WTC11 (cell line): ENCODE measurements at regions not wholly inside any gene's neighbourhood (a gene's known extent, or its start where the extent isn't known, plus 50 kb on each side); places are given as distances from the start of the nearest gene placed in this dataset.
"Not testable (repeated sequence)": the region's sequence is repeated elsewhere in the genome, so short reads cannot be mapped to it uniquely, and the experiment has no call there.

Source experiments
- CTCF ChIP-seq: fragments of 200-600 bp; IDR thresholded peaks from 2 replicates; pipeline ENCODE4 v1.8.0; 2022; ENCODE audit warnings: antibody characterized with exemption
- FOXJ3 ChIP-seq: sonication (generic); formaldehyde crosslinking; IDR thresholded peaks from 2 replicates; pipeline ENCODE4 v1.9.0; 2021; ENCODE audit warnings: missing genetic modification reagents, mild to moderate bottlenecking, borderline replicate concordance
- KAT7 ChIP-seq: sonication (generic); formaldehyde crosslinking; IDR thresholded peaks from 2 replicates; pipeline ENCODE4 v1.8.1; 2023; ENCODE audit warnings: missing genetic modification reagents, mild to moderate bottlenecking, borderline replicate concordance
- NFE2L1 ChIP-seq: sonication (generic); formaldehyde crosslinking; IDR thresholded peaks from 2 replicates; pipeline ENCODE4 v1.8.1; 2023; ENCODE audit warnings: missing genetic modification reagents
- NFYB ChIP-seq: sonication (generic); formaldehyde crosslinking; conservative IDR thresholded peaks from 2 replicates; pipeline ENCODE4 v1.8.0; 2022; ENCODE audit warnings: low read depth, missing genetic modification reagents
- RELA ChIP-seq: sonication (generic); formaldehyde crosslinking; IDR thresholded peaks from 2 replicates; pipeline ENCODE4 v1.8.1; 2022; ENCODE audit warnings: missing genetic modification reagents, mild to moderate bottlenecking, borderline replicate concordance
- SMAD3 ChIP-seq: sonication (generic); formaldehyde crosslinking; IDR thresholded peaks from 2 replicates; pipeline ENCODE4 v1.8.0; 2022; ENCODE audit warnings: missing genetic modification reagents, mild to moderate bottlenecking, borderline replicate concordance
- SMAD4 ChIP-seq: sonication (generic); formaldehyde crosslinking; IDR thresholded peaks from 2 replicates; pipeline ENCODE4 v1.8.0; 2022; ENCODE audit warnings: mild to moderate bottlenecking, missing genetic modification reagents
- SP1 ChIP-seq: sonication (generic); formaldehyde crosslinking; conservative IDR thresholded peaks from 2 replicates; pipeline ENCODE4 v1.8.1; 2022; ENCODE audit warnings: missing genetic modification reagents
- TEAD4 ChIP-seq: sonication (generic); formaldehyde crosslinking; IDR thresholded peaks from 2 replicates; pipeline ENCODE4 v1.8.0; 2022; ENCODE audit warnings: mild to moderate bottlenecking, missing genetic modification reagents
- USF1 ChIP-seq: sonication (generic); formaldehyde crosslinking; IDR thresholded peaks from 2 replicates; pipeline ENCODE4 v1.8.0; 2022; ENCODE audit warnings: mild to moderate bottlenecking, missing genetic modification reagents
- USF2 ChIP-seq: sonication (generic); formaldehyde crosslinking; IDR thresholded peaks from 2 replicates; pipeline ENCODE4 v1.8.1; 2023; ENCODE audit warnings: mild to moderate bottlenecking, missing genetic modification reagents, moderate library complexity
- ZNF263 ChIP-seq: sonication (generic); formaldehyde crosslinking; IDR thresholded peaks from 2 replicates; pipeline ENCODE4 v1.8.1; 2022; ENCODE audit warnings: low read depth, mild to moderate bottlenecking, moderate library complexity, missing genetic modification reagents
- ZNF512 ChIP-seq: sonication (generic); formaldehyde crosslinking; IDR thresholded peaks from 2 replicates; pipeline ENCODE4 v1.8.1; 2022; ENCODE audit warnings: missing genetic modification reagents, borderline replicate concordance

GRCh38 chr14:19097306-19097705 is 130.1 kb downstream of the POTEM start:
- TF ChIP-seq CTCF; ZNF263 (CRISPR knock-in tag); SMAD4 (CRISPR knock-in tag); ZNF512 (CRISPR knock-in tag); FOXJ3; RELA; NFE2L1 (CRISPR knock-in tag); KAT7; TEAD4 (CRISPR knock-in tag); SMAD3; NFYB (CRISPR knock-in tag); SP1; USF2; USF1 (CRISPR knock-in tag): not testable (repeated sequence)
